HPDE6-E6E7 (cell line): ENCODE measurements at regions not wholly inside any gene's neighbourhood (a gene's known extent, or its start where the extent isn't known, plus 50 kb on each side); places are given as distances from the start of the nearest gene placed in this dataset.
A peak's percentile ranks its signal among the peaks of the same experiment; 100 is the strongest.
"Not testable (repeated sequence)": the region's sequence is repeated elsewhere in the genome, so short reads cannot be mapped to it uniquely, and the experiment has no call there.

Experiments
- DNase-seq: peaks from one replicate; pipeline ENCODE4 v3.0.0; 2011; ENCODE audit warnings: missing footprints; ENCODE audit errors: extremely low spot score

- DNase-seq: not testable (repeated sequence)
These were observed 267.8 kb upstream of the ZNF804A start for GRCh38 chr2:184330561-184330960.

- DNase-seq: no peak
These were observed 261.6 kb upstream of the ZNF804A start for GRCh38 chr2:184336688-184337087.

- no peak for DNase-seq
These were observed 259.6 kb upstream of the ZNF804A start for GRCh38 chr2:184338771-184339170.

GRCh38 chr2:184339966-184340365 lies 258.4 kb upstream of the ZNF804A start:
- DNase-seq: no peak

- DNase-seq: no peak
These were observed 251.9 kb upstream of the ZNF804A start for GRCh38 chr2:184346338-184346862.

GRCh38 chr2:184351126-184351525 lies 247.2 kb upstream of the ZNF804A start:
- DNase-seq: no peak

- no peak for DNase-seq
These were observed 241.3 kb upstream of the ZNF804A start for GRCh38 chr2:184357033-184357432.

- no peak for DNase-seq
These were observed 238.9 kb upstream of the ZNF804A start for GRCh38 chr2:184359379-184359778.

- no peak for DNase-seq
These were observed 235.1 kb upstream of the ZNF804A start for GRCh38 chr2:184363213-184363612.

GRCh38 chr2:184367211-184367610 lies 231.1 kb upstream of the ZNF804A start:
- peak; percentile 23 for DNase-seq

- no peak for DNase-seq
These were observed 229.0 kb upstream of the ZNF804A start for GRCh38 chr2:184369307-184369706.

GRCh38 chr2:184370954-184371353 lies 227.4 kb upstream of the ZNF804A start:
- DNase-seq: no peak

GRCh38 chr2:184371641-184372040 lies 226.7 kb upstream of the ZNF804A start:
- no peak for DNase-seq

- no peak for DNase-seq
These were observed 225.8 kb upstream of the ZNF804A start for GRCh38 chr2:184372484-184372883.

- no peak for DNase-seq
These were observed 203.7 kb upstream of the ZNF804A start for GRCh38 chr2:184394642-184395041.

- DNase-seq: no peak
These were observed 195.9 kb upstream of the ZNF804A start for GRCh38 chr2:184402381-184402780.

- DNase-seq: not testable (repeated sequence)
These were observed 191.2 kb upstream of the ZNF804A start for GRCh38 chr2:184407041-184407630.

- no peak for DNase-seq
These were observed 188.2 kb upstream of the ZNF804A start for GRCh38 chr2:184410160-184410559.

GRCh38 chr2:184413221-184413620 lies 185.1 kb upstream of the ZNF804A start:
- no peak for DNase-seq

- DNase-seq: no peak
These were observed 184.6 kb upstream of the ZNF804A start for GRCh38 chr2:184413671-184414229.

- DNase-seq: no peak
These were observed 182.0 kb upstream of the ZNF804A start for GRCh38 chr2:184416146-184416913.

- no peak for DNase-seq
These were observed 178.6 kb upstream of the ZNF804A start for GRCh38 chr2:184419744-184420143.

GRCh38 chr2:184421456-184421855 lies 176.9 kb upstream of the ZNF804A start:
- not testable (repeated sequence) for DNase-seq
